GM12801 (cell line): ENCODE measurements at regions not wholly inside any gene's neighbourhood (a gene's known extent, or its start where the extent isn't known, plus 50 kb on each side); places are given as distances from the start of the nearest gene placed in this dataset.

Experiments used
- TF ChIP-seq, protein P1 (sequence below): IDR thresholded peaks from one replicate; pipeline ENCODE4 v1.5.1; 2011; ENCODE audit warnings: control low read depth; ENCODE audit not compliant: insufficient read length; ENCODE audit errors: extremely low read depth

DNA sequence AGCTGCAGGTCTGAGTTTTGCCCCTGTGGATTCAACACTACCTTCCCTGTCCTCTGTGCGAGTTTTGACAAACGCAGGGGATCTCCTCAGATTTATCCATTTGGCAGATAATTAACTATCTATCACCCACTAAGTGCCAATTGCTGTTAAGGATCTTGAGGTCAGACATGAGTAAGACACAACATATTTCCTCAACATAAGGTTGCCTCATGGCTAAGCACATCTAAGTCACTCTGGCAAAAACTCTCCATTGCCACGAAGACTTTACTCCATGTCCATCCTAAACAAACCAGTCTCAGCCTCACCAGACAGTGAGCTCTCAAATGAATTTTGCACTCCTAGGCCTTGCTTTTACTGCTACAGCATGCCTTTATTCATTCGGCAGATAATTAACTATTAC is 408.4 kb downstream of the MAFB start:
- TF ChIP-seq, protein P1, sequence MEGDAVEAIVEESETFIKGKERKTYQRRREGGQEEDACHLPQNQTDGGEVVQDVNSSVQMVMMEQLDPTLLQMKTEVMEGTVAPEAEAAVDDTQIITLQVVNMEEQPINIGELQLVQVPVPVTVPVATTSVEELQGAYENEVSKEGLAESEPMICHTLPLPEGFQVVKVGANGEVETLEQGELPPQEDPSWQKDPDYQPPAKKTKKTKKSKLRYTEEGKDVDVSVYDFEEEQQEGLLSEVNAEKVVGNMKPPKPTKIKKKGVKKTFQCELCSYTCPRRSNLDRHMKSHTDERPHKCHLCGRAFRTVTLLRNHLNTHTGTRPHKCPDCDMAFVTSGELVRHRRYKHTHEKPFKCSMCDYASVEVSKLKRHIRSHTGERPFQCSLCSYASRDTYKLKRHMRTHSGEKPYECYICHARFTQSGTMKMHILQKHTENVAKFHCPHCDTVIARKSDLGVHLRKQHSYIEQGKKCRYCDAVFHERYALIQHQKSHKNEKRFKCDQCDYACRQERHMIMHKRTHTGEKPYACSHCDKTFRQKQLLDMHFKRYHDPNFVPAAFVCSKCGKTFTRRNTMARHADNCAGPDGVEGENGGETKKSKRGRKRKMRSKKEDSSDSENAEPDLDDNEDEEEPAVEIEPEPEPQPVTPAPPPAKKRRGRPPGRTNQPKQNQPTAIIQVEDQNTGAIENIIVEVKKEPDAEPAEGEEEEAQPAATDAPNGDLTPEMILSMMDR: no peak

DNA sequence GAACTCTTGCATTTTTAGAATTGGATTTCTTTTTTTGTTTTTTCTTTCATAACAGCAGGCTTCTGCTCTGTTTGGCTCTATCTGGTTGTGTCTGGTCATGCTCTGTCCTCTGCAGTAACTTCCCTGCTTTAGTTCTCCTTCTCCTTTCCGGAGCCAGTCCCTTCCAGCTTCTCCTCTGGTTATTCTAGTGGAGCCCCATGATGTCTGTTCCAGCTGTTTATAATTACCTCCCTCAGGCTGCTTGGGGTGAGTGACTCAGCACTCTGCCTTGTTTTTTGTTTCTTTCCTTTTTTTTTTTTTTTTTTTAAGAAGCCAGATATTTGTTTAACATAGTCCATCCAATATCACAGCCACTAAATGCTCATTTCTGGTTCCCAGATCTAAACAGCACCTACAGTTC is 409.6 kb downstream of the MAFB start:
- TF ChIP-seq, protein P1: no peak

DNA sequence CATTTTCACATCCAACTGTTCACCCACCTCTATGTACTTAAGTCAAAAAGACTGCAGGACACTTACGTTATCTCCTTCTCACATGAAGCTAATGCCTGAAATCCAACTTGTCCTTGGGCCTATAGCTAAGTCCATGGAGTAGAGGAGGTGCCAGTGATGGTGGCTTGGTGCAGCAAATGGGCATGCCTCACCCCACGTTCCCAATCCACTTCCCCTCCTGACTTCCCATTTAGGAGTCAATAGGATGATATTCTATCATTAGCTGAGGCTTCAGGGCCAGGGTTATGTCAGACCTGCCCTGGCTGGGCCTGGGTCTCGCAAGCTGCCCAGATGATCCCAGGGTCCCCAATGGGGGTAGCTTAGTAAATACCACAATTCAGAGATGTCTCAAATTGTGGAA is 410.4 kb downstream of the MAFB start:
- TF ChIP-seq, protein P1: no peak

DNA sequence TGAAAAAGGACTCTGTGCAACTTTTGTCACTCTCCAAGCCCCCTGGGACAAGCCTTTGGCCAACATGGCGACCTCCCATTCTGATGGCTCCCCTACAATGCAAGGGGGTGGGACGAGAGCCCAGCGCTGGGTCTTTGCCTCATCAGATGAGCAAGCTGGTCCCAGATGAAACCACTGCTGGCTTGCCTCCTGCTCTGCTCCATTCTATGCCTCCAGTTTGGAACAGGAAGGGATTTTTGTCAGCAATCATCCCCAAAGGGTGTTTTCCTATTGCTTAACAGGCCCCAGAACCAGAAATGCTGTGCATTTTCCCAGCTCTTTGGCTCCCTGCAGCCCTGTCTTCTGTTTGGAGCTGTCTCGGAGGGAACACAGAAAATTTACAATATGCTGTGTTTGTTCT is 412.7 kb downstream of the MAFB start:
- TF ChIP-seq, protein P1: no peak

DNA sequence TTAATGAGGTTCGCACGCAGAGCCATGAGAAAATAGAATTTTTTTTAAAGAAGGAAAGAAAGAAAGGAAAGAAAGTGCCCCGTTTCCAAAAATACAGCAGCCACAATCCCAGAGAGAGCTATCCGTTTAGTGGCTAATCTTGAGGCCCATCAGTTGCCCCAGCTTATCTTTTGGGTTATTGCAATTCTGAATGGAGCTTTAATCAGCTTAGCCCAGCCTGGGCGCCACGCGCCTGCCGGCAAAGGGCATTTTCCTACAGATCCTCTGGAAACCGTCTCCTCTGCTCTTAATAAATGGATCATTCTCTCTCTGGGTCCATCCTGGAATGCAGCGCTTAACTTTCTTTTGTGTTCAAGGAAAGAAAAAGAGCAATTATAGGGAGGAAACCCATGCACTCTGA is 413.3 kb downstream of the MAFB start:
- TF ChIP-seq, protein P1: no peak

DNA sequence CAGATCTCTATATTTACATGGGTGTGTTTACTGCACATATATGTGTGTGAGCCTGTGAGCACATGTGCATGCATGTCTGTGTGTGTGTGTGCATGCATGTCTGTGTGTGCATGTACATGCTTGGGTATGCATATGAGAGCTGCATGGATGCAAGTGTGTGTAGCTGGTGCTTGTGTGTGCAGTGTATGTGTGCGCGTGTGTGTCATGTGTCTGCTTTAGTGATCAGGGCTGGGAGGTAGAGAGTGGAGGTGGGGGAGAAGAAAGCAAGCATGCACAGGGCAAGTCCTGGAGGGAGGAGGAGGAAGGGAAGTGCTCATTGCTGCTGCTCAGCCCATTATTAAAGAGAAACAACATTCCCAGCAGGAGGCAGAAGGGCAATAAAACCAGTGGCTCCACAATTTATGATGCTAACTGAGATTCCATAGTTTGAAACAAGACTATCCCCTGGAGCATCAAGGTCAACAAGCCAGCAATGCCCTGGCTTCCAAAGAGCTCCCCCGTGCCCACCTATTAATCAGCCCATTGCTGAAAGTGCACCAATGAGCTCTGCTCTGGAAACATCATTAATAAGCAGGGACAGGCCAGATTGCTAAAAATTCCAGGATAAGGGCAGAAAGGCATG is 414.0 kb downstream of the MAFB start:
- TF ChIP-seq, protein P1: no peak

DNA sequence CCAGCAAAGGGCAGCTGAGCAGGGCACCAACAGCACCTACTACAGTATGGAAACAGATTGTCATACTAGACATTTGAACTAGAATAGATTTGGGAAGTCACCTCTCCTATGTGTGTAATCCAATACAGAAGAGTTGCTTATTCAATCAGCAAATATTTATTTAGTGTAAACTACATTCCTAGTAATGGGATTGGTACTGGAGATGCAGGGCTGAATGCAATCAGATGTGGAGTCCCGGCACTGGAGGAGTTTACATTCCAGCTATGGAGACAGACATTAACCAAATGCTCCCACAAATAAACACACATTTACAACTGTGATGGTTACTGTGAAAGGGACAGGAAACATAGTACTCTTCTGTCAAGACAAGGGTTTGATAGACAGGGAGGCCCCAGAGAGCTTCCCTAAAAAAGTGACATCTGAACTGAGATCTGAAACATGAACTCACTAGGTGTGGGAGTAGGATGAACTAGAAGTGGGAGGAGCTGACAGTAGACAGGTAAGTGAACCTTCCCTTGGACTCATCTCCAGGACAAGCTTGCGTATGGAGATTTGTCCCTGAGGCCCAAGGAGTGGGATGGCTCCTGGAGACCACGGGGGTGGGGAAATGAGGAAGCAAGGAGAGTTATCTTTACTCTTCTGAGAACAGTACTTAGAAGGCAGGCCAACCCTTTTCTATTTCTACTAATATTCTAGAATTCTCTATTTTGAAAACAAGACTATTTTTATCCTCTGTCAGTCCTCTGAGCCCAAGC is 420.5 kb downstream of the MAFB start:
- TF ChIP-seq, protein P1: no peak
